ENCODE measurements at regions not wholly inside any gene's neighbourhood (a gene's known extent, or its start where the extent isn't known, plus 50 kb on each side); places are given as distances from the start of the nearest gene placed in this dataset.

GRCh38 chr10:111789821-111790220 is 393.7 kb downstream of the GPAM start:
- ATAC-seq (no peak), DNase-seq (ENCODE audit: low spot score) (no peak)
- Histone ChIP-seq H3F3A (replicated peaks; ENCODE audit: low read depth) (no peaks in the 10 kb centered on the region), H3K4me3 (no peak overlapping the region), H3K27me3 (ENCODE audit: insufficient read depth) (no peaks in the 10 kb centered on the region), H3K27ac (ENCODE audit: low read depth) (no peak overlapping the region), H3K4me2 (no peak overlapping the region), H4K20me1 (replicated peaks; ENCODE audit: insufficient read depth) (no peaks in the 10 kb centered on the region; the same call in 1 of the 2 replicates), H3K36me3 (ENCODE audit: insufficient read depth) (no peaks in the 10 kb centered on the region), H2AFZ (no peak overlapping the region), H3K9me2 (ENCODE audit: insufficient read depth) (no peaks in the 10 kb centered on the region; the same call in 1 of the 2 replicates), H3K4me1 (ENCODE audit: insufficient read depth) (peaks cover 6% of the 10 kb centered on the region), H3K79me2 (replicated peaks; ENCODE audit: insufficient read depth) (no peaks in the 10 kb centered on the region)
- H3K4me1 Mint-ChIP-seq = peaks cover 12% of the 10 kb centered on the region
- no peaks in the 10 kb centered on the region; the same call in 2 of the 3 replicates for H3K9me3 Mint-ChIP-seq
- H3K36me3 Mint-ChIP-seq (ENCODE audit: low read depth) = no peaks in the 10 kb centered on the region
- no peaks in the 10 kb centered on the region for H3K27me3 Mint-ChIP-seq (ENCODE audit: insufficient read depth, low read depth, poor library complexity)
- H3K27ac Mint-ChIP-seq = no peak overlapping the region
- TF ChIP-seq REST (IDR thresholded peaks at IDR 0.05; ENCODE audit: unreplicated experiment) (no peak), EZH2 (IDR thresholded peaks at IDR 0.05; ENCODE audit: low read depth, unreplicated experiment) (no peak), STAT1 (IDR thresholded peaks at IDR 0.05; ENCODE audit: unreplicated experiment) (no peak), ZNF114 (CRISPR knock-in tag; IDR thresholded peaks at IDR 0.05) (no peak), NANOG (IDR thresholded peaks at IDR 0.05; ENCODE audit: borderline replicate concordance) (no peak), ETS1 (IDR thresholded peaks at IDR 0.05) (no peak), JUNB (IDR thresholded peaks at IDR 0.05; ENCODE audit: unreplicated experiment) (no peak), CREB1 (CRISPR knock-in tag; IDR thresholded peaks at IDR 0.05; ENCODE audit: low read depth) (no peak), ZNF462 (CRISPR knock-in tag; IDR thresholded peaks at IDR 0.05) (no peak), ZNF331 (CRISPR knock-in tag; IDR thresholded peaks at IDR 0.05; ENCODE audit: low read depth) (no peak), CTCF (conservative IDR thresholded peaks at IDR 0.05; ENCODE audit: low read depth in 2 of 2) (no peak), POLR2AphosphoS5 (IDR thresholded peaks at IDR 0.05; ENCODE audit: low read depth) (no peak), EZH2phosphoT487 (IDR thresholded peaks at IDR 0.05; ENCODE audit: unreplicated experiment) (no peak)
- H3K4me3 Mint-ChIP-seq = no peak overlapping the region
